ENCODE measurements at regions not wholly inside any gene's neighbourhood (a gene's known extent, or its start where the extent isn't known, plus 50 kb on each side); places are given as distances from the start of the nearest gene placed in this dataset.

DNA sequence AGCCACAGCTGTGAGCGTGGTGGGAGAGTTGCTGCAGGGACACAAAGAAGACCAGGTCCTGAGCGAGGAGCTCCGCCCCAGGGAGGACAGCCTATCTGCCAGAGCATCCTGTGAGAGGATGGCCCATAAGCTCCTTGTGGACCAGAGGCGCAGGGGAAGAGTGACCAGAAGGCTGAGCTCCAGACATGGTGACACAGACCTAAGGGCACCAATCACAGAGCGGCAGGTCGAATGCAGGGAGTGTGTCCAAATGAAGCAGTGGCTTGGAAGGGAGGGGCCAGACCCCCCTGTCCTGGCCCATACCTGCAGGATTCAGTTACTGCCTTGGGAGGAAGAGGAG, 135.8 kb upstream of the TMEM72 start:
- H3K27ac ChIP-seq (ENCODE audit: low read depth in 1 of 2, low read length in 1 of 2), result no peak overlapping the region
- no peaks in the 10 kb centered on the region for H3K27me3 ChIP-seq (ENCODE audit: control insufficient read depth in 2 of 2, insufficient read depth in 1 of 2, low read length in 1 of 2)
- H3K4me1 ChIP-seq (ENCODE audit: control insufficient read depth in 2 of 2, insufficient read depth in 2 of 2, low read length in 2 of 2), result no peaks in the 10 kb centered on the region
- no peaks in the 10 kb centered on the region for H3K36me3 ChIP-seq (ENCODE audit: control insufficient read depth in 2 of 2, insufficient read depth in 2 of 2, low read length in 1 of 2)
- no peak for DNase-seq (ENCODE audit: low read depth in 6 of 9, low spot score in 9 of 9)
- H3K9me3 ChIP-seq (ENCODE audit: control insufficient read depth in 2 of 2, insufficient read depth in 1 of 2, low read length in 1 of 2), result no peaks in the 10 kb centered on the region
- no peak overlapping the region for H3K4me3 ChIP-seq (ENCODE audit: low read length in 2 of 2)
- 97% methylated on average over 6 of the region's 6 CpGs for WGBS

DNA sequence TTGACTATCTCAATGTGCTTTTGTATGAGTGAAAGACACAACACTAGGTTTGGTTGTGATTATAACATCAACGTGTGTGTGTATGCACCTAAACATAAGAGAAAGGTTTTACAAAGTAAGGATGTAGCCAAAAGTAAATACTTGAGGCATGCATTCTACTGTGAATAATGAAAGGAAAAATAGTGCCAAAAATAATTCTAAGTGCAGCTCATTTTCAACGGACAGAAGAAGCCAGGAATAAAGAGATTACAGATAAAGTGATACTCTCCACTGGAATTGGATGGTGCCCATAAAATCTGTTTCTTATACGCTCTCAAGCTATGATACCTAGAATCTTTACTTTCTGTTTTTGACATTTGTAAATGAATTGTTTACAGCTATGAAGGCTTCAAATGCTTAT, 135.0 kb upstream of the TMEM72 start:
- no peak for DNase-seq (ENCODE audit: low read depth in 6 of 9, low spot score in 9 of 9)
- Histone ChIP-seq H3K4me1 (ENCODE audit: control insufficient read depth in 2 of 2, insufficient read depth in 2 of 2, low read length in 2 of 2) (no peaks in the 10 kb centered on the region), H3K27ac (ENCODE audit: low read depth in 1 of 2, low read length in 1 of 2) (no peak overlapping the region), H3K4me3 (ENCODE audit: low read length in 2 of 2) (no peak overlapping the region), H3K9me3 (ENCODE audit: control insufficient read depth in 2 of 2, insufficient read depth in 1 of 2, low read length in 1 of 2) (no peaks in the 10 kb centered on the region), H3K36me3 (ENCODE audit: control insufficient read depth in 2 of 2, insufficient read depth in 2 of 2, low read length in 1 of 2) (no peaks in the 10 kb centered on the region), H3K27me3 (ENCODE audit: control insufficient read depth in 2 of 2, insufficient read depth in 1 of 2, low read length in 1 of 2) (no peaks in the 10 kb centered on the region)
- WGBS, result 94% methylated on average over 3 of the region's 3 CpGs

DNA sequence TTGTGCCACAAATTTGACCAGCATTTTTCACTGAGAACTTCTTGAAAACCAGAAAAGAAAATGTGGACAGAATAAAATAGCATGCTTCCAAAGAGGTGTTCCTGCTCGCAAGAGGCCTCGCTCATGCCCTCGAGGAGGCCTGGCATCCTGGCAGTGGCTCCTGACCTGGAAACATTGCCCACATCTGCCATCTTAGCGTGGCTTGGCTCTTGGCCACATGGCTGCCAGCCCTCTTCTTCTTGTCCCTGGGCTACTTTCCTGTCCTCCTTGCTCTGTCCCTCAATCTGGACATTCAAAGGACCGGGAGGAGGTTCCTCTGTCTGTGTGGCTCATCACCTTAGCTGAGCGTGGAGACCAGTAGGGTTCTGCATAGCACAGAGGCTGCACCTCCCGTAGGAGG, 131.6 kb upstream of the TMEM72 start:
- H3K27ac ChIP-seq (ENCODE audit: low read depth in 1 of 2, low read length in 1 of 2), result no peak overlapping the region
- H3K36me3 ChIP-seq (ENCODE audit: control insufficient read depth in 2 of 2, insufficient read depth in 2 of 2, low read length in 1 of 2), result no peaks in the 10 kb centered on the region
- no peak for DNase-seq (ENCODE audit: low read depth in 6 of 9, low spot score in 9 of 9)
- 92% methylated on average over 7 of the region's 7 CpGs for WGBS
- no peaks in the 10 kb centered on the region for H3K9me3 ChIP-seq (ENCODE audit: control insufficient read depth in 2 of 2, insufficient read depth in 1 of 2, low read length in 1 of 2)
- H3K4me1 ChIP-seq (ENCODE audit: control insufficient read depth in 2 of 2, insufficient read depth in 2 of 2, low read length in 2 of 2), result no peaks in the 10 kb centered on the region
- no peak overlapping the region for H3K4me3 ChIP-seq (ENCODE audit: low read length in 2 of 2)
- H3K27me3 ChIP-seq (ENCODE audit: control insufficient read depth in 2 of 2, insufficient read depth in 1 of 2, low read length in 1 of 2), result no peaks in the 10 kb centered on the region

DNA sequence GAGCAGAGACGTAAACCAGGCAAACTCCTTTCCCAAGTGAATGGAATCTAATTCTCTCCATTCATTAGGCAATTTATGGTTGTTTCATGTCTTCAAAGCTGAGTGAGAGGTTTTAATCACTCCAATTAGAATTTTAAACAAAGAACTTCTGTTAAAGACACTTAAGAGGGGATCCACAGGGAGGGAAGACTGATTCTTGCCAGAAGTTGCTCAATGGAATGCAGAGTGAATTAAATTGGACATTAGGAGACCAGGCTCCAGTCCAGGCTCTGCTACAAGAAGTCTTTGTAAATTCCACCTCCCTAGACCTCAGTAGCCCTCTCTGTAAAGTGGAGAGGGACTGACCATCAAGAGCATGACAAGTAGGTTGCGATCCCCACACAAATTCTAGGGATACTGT, 130.7 kb upstream of the TMEM72 start:
- 94% methylated on average over 2 of the region's 2 CpGs for WGBS
- H3K27me3 ChIP-seq (ENCODE audit: control insufficient read depth in 2 of 2, insufficient read depth in 1 of 2, low read length in 1 of 2), result no peaks in the 10 kb centered on the region
- H3K36me3 ChIP-seq (ENCODE audit: control insufficient read depth in 2 of 2, insufficient read depth in 2 of 2, low read length in 1 of 2), result no peaks in the 10 kb centered on the region
- DNase-seq (ENCODE audit: low read depth in 6 of 9, low spot score in 9 of 9), result no peak
- H3K27ac ChIP-seq (ENCODE audit: low read depth in 1 of 2, low read length in 1 of 2), result no peak overlapping the region
- no peaks in the 10 kb centered on the region for H3K4me1 ChIP-seq (ENCODE audit: control insufficient read depth in 2 of 2, insufficient read depth in 2 of 2, low read length in 2 of 2)
- no peaks in the 10 kb centered on the region for H3K9me3 ChIP-seq (ENCODE audit: control insufficient read depth in 2 of 2, insufficient read depth in 1 of 2, low read length in 1 of 2)
- H3K4me3 ChIP-seq (ENCODE audit: low read length in 2 of 2), result no peak overlapping the region

DNA sequence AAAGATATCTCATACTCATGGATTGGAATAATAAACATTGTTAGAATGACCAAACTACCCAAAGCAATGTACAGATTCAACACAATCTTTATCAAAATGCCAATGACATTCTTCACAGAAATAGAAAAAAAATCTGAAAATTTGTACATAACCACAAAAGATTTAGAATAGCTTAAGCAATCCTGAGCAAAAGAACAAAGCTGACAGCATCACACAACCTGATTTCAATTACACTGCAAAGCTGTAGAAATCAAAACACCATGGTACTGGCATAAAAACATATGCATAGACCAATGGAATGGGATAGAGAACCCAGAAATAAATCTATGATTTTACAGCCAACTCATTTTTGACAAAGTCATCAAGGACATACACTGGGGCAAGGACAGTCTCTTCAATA, 130.0 kb upstream of the TMEM72 start:
- DNase-seq (ENCODE audit: low read depth in 6 of 9, low spot score in 9 of 9), result no peak
- H3K27ac ChIP-seq (ENCODE audit: low read depth in 1 of 2, low read length in 1 of 2), result no peak overlapping the region
- no peaks in the 10 kb centered on the region for H3K27me3 ChIP-seq (ENCODE audit: control insufficient read depth in 2 of 2, insufficient read depth in 1 of 2, low read length in 1 of 2)
- H3K4me1 ChIP-seq (ENCODE audit: control insufficient read depth in 2 of 2, insufficient read depth in 2 of 2, low read length in 2 of 2), result no peaks in the 10 kb centered on the region
- H3K9me3 ChIP-seq (ENCODE audit: control insufficient read depth in 2 of 2, insufficient read depth in 1 of 2, low read length in 1 of 2), result no peaks in the 10 kb centered on the region
- H3K36me3 ChIP-seq (ENCODE audit: control insufficient read depth in 2 of 2, insufficient read depth in 2 of 2, low read length in 1 of 2), result no peaks in the 10 kb centered on the region
- H3K4me3 ChIP-seq (ENCODE audit: low read length in 2 of 2), result no peak overlapping the region

DNA sequence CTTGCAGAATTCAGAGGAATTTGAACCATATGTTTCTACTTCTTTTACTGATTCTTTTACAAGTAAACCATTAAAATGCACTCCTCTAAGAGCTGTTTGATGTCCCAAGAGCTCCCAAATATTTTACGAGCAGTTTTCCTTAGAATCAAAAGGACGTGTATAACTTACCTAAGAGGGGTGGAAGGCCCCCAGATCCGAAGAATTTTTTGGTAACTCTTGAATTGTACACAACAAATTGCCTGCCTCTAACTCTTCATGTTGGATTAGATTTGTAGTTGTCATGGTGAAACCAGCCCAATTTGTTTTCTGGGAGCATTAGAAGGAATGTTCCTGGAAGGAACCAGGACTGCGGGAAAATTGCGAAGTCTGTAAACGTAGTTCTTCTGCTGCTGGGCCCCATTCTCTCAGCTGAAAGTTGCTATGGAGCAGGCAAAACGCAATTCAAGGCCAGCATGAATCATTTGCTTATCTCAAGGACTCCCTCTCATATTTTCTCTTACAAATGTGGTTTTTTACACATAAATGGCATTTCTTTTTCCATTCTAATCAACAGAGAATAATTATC, 124.8 kb upstream of the TMEM72 start:
- no peak overlapping the region for H3K4me3 ChIP-seq (ENCODE audit: low read length in 2 of 2)
- no peak overlapping the region for H3K27ac ChIP-seq (ENCODE audit: low read depth in 1 of 2, low read length in 1 of 2)
- no peak for DNase-seq (ENCODE audit: low read depth in 6 of 9, low spot score in 9 of 9)
- WGBS, result 91% methylated on average over 7 of the region's 7 CpGs
- H3K36me3 ChIP-seq (ENCODE audit: control insufficient read depth in 2 of 2, insufficient read depth in 2 of 2, low read length in 1 of 2), result no peaks in the 10 kb centered on the region
- no peaks in the 10 kb centered on the region for H3K9me3 ChIP-seq (ENCODE audit: control insufficient read depth in 2 of 2, insufficient read depth in 1 of 2, low read length in 1 of 2)
- H3K27me3 ChIP-seq (ENCODE audit: control insufficient read depth in 2 of 2, insufficient read depth in 1 of 2, low read length in 1 of 2), result peaks cover 0 to 2% of the 10 kb centered on the region in 2 donors
- no peaks in the 10 kb centered on the region for H3K4me1 ChIP-seq (ENCODE audit: control insufficient read depth in 2 of 2, insufficient read depth in 2 of 2, low read length in 2 of 2)

DNA sequence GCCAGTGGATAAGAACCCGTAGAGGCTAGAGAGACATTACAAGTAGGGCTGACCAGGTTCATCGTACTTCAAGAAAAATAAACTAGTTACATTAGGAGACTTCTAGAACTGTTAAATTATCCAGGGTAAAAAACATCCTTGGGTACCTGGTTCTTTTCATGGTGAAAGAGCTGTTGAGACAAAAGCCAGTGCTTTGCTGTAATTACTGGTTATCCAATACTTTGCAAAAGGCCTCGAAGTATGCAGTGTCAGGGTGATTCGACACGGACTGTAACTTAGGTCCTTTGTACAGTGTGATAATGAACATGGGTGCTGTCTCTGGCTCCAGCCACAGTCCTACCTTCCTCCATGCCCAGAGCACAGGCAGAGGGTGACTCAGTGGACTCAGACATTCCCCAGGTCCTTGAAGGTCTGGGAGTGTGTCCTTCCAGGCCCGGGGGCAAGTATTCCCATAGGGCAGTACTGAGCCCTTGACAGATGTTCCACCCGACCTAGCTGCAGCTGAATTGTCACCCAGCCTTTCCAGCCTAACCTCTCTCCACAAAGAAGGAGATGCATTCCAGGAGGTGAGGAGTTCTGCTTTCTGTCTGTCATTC, 123.6 kb upstream of the TMEM72 start:
- Histone ChIP-seq H3K9me3 (ENCODE audit: control insufficient read depth in 2 of 2, insufficient read depth in 1 of 2, low read length in 1 of 2) (no peaks in the 10 kb centered on the region), H3K27me3 (ENCODE audit: control insufficient read depth in 2 of 2, insufficient read depth in 1 of 2, low read length in 1 of 2) (peaks cover 0 to 2% of the 10 kb centered on the region in 2 donors), H3K36me3 (ENCODE audit: control insufficient read depth in 2 of 2, insufficient read depth in 2 of 2, low read length in 1 of 2) (no peaks in the 10 kb centered on the region), H3K4me3 (ENCODE audit: low read length in 2 of 2) (no peak overlapping the region), H3K4me1 (ENCODE audit: control insufficient read depth in 2 of 2, insufficient read depth in 2 of 2, low read length in 2 of 2) (no peaks in the 10 kb centered on the region), H3K27ac (ENCODE audit: low read depth in 1 of 2, low read length in 1 of 2) (no peak overlapping the region)
- WGBS, result 92% methylated on average over 7 of the region's 7 CpGs
- no peak for DNase-seq (ENCODE audit: low read depth in 6 of 9, low spot score in 9 of 9)

DNA sequence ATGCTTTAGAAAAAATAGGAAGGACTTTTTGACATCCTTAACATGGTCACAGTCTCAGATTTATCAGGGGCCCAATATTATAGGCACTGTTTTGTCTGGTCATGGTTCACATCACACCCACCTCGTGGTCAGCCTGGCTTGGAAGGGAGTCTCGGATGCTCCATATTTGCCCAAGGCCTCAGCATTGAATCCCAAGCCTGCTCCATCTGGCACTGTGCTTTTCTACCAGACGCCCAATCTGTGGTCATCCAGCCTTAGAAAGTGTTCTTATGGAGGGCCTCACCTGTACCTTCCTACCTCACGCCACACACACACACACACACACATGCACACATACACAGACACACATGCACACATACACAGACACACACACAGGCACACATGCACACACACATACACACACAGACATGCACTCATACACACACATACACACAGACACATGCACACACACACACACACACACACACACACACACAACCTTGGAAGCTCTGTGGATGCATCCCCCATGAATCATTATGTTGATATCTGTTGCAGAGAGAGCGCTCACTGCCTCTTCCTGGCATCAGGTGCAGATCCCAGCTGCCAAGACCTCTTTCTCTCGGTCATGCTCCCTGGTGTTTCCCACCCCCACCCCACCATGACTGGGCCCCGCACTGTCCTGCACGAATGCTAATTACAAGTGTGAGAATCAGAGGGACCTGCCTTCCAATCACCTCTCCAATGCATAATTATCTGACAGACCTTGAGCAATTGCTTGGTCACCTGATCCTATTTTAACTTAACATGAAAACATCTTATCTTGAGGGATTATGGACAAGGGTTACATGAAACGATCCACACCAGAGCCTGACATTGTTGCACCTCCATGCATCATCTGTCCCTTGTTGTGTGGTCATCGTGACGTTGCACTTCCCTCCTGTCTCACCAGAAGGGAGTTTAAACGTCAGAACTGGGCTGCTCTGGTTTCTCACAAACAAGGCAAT, 122.7 kb upstream of the TMEM72 start:
- no peaks in the 10 kb centered on the region for H3K36me3 ChIP-seq (ENCODE audit: control insufficient read depth in 2 of 2, insufficient read depth in 2 of 2, low read length in 1 of 2)
- 91% methylated on average over 12 of the region's 12 CpGs for WGBS
- peaks cover 0 to 2% of the 10 kb centered on the region in 2 donors for H3K27me3 ChIP-seq (ENCODE audit: control insufficient read depth in 2 of 2, insufficient read depth in 1 of 2, low read length in 1 of 2)
- H3K4me3 ChIP-seq (ENCODE audit: low read length in 2 of 2), result no peak overlapping the region
- DNase-seq (ENCODE audit: low read depth in 6 of 9, low spot score in 9 of 9), result no peak
- no peak overlapping the region for H3K27ac ChIP-seq (ENCODE audit: low read depth in 1 of 2, low read length in 1 of 2)
- no peaks in the 10 kb centered on the region for H3K4me1 ChIP-seq (ENCODE audit: control insufficient read depth in 2 of 2, insufficient read depth in 2 of 2, low read length in 2 of 2)
- no peaks in the 10 kb centered on the region for H3K9me3 ChIP-seq (ENCODE audit: control insufficient read depth in 2 of 2, insufficient read depth in 1 of 2, low read length in 1 of 2)

DNA sequence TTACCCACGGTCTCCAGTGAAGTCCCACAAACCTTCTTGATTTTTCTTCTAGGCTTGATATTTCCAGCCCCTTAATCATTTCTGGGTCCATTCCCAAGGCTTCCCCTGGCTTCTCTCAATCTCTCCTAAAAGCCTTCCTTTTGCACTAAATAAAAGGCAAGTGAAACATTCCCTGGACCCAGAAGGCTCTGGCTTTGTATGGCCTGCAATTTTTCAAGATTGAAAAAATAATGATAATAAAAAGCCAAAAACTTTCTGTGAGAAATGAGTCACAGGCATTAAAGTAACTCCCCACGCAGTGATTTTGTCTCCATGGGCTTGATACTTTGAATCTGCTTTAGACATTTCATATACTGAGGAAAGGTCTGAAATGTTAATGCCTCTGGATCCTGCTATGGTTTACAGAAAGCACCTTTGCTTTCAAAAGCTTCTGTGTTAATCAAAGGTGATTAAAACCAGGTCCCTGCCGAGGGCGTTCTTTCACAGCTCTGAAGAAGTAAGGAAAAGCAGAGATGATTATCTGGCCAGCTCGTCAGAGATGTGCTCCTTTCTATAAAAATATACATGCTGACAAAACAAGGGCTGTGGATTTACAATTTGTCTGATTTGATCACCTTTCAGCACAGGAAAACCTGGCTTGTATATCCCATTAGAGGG, 118.9 kb upstream of the TMEM72 start:
- 87% methylated on average over 5 of the region's 5 CpGs for WGBS
- H3K27ac ChIP-seq (ENCODE audit: low read depth in 1 of 2, low read length in 1 of 2), result no peak overlapping the region
- no peak overlapping the region for H3K4me3 ChIP-seq (ENCODE audit: low read length in 2 of 2)
- no peaks in the 10 kb centered on the region for H3K4me1 ChIP-seq (ENCODE audit: control insufficient read depth in 2 of 2, insufficient read depth in 2 of 2, low read length in 2 of 2)
- no peaks in the 10 kb centered on the region for H3K27me3 ChIP-seq (ENCODE audit: control insufficient read depth in 2 of 2, insufficient read depth in 1 of 2, low read length in 1 of 2)
- H3K36me3 ChIP-seq (ENCODE audit: control insufficient read depth in 2 of 2, insufficient read depth in 2 of 2, low read length in 1 of 2), result no peaks in the 10 kb centered on the region
- no peak for DNase-seq (ENCODE audit: low read depth in 6 of 9, low spot score in 9 of 9)
- H3K9me3 ChIP-seq (ENCODE audit: control insufficient read depth in 2 of 2, insufficient read depth in 1 of 2, low read length in 1 of 2), result no peaks in the 10 kb centered on the region

Measured in thymus (tissue), 11 donors.